SU-DHL-6 (cell line): ENCODE measurements at regions not wholly inside any gene's neighbourhood (a gene's known extent, or its start where the extent isn't known, plus 50 kb on each side); places are given as distances from the start of the nearest gene placed in this dataset.

ENCODE experiments used
- CTCF ChIP-seq: fragments of 200-600 bp; sonication (generic); IDR thresholded peaks from one replicate; pipeline ENCODE4 v1.5.1; 2017; ENCODE audit warnings: antibody characterized with exemption, mild to moderate bottlenecking, low read length, moderate library complexity; ENCODE audit not compliant: insufficient read depth, poor library complexity, severe bottlenecking
- EZH2phosphoT487 ChIP-seq: fragments of 200-600 bp; sonication (generic), shearing (Covaris generic); conservative IDR thresholded peaks from 2 replicates; pipeline ENCODE4 v1.6.1; 2018; ENCODE audit warnings: mild to moderate bottlenecking, antibody characterized with exemption, low read length, moderate library complexity, mixed read lengths

DNA sequence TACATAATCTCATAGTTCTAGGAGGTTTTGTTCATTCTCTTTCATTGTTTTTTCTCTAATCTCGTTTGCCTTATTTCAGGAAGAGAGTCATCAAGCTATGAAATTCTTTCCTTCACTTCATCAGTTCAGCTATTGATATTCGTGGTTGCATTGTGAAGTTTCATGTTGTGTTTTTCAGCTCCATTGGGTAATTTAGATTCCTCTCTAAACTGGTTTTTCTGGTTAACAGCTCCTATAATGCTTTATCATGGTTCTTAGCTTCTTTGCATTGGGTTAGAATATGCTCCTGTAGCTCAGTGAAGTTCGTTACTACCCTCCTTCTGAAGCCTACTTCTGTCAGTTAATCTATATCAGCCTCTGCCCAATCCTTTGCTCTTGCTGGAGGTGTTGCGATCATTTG lies 69.4 kb upstream of the CD96 start:
- TF ChIP-seq CTCF (no peak), EZH2phosphoT487 (no peak)
